Fibroblast of gingiva (primary cell): ENCODE measurements at regions not wholly inside any gene's neighbourhood (a gene's known extent, or its start where the extent isn't known, plus 50 kb on each side); places are given as distances from the start of the nearest gene placed in this dataset.
"Not testable (repeated sequence)": the region's sequence is repeated elsewhere in the genome, so short reads cannot be mapped to it uniquely, and the experiment has no call there.

Experiments
- DNase-seq: peaks from one replicate; pipeline ENCODE4 v3.0.0-alpha.2; 2011; ENCODE audit warnings: low read depth

- not testable (repeated sequence) for DNase-seq
Observed at GRCh38 chr15:32342772-32343199, 60.3 kb downstream of the GOLGA8K start.

DNA sequence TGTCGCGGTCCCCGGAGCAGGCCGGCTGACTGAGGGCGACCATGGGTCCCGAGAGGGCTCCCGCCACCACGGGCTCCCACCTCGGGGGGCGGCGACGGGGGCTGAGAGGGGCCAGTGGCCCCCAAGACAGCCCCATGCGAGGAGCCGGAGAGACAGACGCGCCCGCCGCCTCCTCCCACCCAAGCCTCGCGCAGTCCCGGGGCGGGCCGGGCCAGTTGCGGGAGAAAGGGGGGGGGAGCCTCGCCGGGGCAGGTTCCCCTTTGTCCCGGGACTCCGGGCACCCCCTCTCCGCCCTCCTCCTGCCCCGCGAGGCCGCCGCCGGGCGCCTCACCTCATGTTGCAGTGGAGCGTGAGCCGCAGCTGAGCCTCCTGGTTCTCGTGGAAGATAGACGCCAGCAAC, 60.8 kb downstream of the GOLGA8K start:
- DNase-seq: not testable (repeated sequence)

- DNase-seq: not testable (repeated sequence)
Observed at GRCh38 chr15:32341530-32341929, 61.6 kb downstream of the GOLGA8K start.

GRCh38 chr15:32336804-32337203, 66.3 kb downstream of the GOLGA8K start:
- not testable (repeated sequence) for DNase-seq

DNA sequence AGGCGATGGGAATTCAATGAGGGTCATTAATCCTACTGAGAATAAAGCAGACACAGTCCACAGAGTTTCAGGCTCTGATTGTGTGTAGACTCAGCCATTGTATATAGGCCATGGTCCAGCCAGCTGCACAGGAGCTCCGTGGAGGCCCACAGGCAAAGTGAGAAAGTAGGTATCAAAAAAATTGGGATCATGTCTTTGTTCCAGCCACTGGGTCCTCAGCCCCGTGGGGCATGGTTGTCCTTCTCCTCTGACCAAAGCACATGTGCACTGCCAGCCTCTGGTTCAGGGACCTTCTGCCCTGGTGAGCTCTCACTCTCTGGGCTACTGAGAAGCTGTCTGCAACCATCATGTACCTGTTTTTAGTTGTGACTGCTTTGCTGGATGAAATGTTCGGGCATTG, 79.7 kb downstream of the GOLGA8K start:
- peak; percentile 0 for DNase-seq

DNA sequence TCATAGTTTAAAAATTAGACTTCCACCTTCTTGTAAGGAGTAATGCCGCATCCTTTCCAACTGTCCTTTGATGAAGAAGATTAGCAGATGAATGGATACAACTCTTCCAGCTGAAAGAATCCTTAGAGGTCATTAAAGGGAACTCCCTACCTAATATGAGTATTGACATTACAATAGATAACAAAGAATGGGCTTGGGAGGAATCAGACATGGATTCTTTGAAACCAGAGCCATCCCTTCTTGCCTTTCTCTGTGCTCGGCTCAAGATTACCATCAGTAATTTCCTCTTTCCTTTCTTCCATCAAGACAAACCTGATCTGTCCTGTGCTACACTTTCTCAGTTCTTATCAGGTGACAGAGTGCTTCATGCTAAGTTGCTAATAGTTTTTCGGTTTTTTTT, 83.8 kb downstream of the GOLGA8K start:
- not testable (repeated sequence) for DNase-seq

- DNase-seq: not testable (repeated sequence)
Observed at GRCh38 chr15:32316482-32316881, 86.6 kb downstream of the GOLGA8K start.

DNA sequence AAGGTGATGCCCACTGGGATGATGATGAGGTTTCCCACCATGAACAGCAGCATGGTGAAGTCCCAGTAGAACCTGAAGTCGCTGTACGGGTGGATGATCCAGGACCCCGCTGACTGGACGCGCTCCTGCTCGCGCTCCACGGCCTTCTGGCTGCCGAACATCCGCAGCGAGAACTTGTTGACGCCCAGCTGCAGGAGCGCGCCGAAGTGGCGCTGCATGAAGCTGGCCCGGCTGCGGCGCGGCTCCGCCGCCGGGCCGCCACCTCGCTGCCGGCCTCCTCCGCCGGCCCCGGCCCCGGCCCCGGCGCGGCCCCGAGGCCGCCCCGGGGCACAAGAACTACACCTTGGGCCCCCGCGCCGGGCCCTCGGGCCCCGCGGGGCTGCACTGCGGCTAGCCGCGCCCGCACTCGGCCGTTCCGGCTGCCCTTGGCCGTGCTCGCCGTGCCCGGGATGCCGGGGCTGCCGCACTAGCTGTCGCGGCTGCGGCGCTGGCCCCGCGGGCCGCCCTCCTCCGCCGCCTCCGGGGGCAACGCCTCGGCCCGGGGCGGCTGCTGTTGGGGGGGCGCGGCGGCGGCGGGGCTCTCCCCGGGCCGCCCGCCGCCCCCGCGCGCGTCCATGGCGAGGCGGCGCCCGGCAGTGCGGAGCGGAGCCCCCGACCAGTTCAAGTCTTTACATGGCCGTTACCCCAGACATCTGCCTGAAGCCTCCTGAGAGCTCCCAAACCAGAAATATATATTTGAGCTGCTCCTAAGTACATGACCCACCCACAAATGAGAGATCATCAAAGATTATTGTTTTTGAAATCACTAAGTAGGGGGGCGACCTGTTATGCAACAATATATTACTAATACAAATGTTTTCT, 87.8 kb downstream of the GOLGA8K start:
- DNase-seq: not testable (repeated sequence)

GRCh38 chr15:32313446-32314209, 89.5 kb downstream of the GOLGA8K start:
- DNase-seq: not testable (repeated sequence)

DNA sequence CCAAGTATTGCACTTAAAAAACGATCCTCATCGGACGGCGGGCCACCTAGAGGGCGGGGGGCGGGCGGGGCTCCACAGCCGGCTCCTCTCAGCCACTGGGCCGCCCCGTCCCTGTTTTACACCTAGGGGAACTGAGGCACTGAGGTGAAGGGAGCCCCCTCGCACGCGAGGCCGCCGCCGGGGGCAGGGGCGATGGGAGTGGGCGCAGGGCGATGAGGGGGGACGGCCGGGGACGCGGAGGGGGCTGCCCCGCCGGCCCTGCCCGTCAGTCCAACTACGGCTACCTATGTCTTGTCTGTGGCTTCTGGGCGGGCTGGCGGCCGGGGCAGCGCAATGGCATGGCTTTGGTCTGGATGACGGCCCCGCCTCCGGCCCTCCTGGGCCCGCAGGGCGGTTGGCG, 90.4 kb downstream of the GOLGA8K start:
- DNase-seq: not testable (repeated sequence)

DNA sequence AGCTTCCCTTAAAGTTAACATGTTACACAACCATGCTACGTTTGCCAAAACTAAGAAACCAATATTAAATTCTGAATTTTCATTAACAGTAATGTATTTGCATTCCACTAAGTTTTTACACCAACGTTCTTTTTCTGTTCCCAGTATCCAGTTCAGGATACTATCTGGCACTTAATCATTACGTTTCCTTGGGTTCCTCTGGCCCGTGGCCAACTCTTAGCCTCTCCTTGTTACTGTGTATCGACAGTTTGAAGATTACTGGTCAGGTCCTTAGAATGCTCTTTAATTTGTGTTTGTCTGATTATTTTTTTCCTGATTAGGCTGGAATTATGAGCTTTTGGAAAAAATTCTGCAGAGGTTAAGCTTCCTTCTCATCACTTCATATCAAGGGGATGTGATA, 95.5 kb downstream of the GOLGA8K start:
- not testable (repeated sequence) for DNase-seq

DNA sequence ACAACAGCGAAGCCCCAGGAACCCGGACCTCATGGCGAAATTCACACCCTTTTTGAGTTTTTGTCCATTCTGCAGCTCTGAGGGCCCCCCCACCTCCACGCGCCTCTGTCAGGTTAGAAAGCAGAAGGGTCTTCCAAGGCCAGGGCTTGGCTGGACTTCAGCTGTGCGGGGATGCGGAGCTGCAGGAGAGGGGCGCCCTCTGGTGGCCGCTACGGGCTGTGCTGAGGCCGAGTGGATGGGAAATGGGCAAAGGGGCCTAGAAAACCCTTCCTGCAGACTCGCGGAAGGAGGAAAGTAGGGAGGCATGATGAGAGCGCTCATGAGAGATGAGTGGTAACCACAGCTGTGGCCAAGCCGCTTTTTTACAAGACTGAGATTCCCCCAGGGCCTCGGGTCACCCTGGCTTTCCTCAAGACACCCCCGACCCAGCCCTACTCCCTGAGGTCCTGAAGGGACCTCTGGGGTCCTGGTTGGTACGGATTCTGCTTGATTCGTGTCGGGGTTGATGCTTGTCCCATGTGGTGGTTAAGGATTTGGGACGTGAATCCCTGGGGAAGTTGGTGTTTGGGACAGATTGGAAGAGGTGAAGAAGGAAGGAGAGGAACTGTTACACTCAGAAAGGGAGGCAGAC, 126.8 kb downstream of the GOLGA8K start:
- DNase-seq: not testable (repeated sequence)

DNA sequence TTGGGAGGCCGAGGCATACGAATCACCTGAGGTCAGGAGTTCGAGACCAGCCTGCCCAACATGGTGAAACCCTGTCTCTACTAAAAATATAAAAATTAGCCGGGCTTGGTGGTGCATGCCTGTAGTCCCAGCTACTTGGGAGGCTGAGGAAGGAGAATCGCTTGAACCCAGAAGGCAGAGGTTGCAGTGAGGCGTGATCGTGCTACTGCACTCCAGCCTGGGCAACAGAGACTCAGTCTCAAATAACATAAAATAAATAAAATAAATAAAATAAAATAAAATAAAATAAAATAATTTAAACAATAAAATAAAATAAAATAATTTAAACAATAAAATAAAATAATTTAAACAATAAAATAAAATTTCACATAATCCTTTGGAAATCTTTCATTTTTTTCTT, 149.1 kb downstream of the GOLGA8K start:
- not testable (repeated sequence) for DNase-seq

GRCh38 chr15:32249207-32249606, 153.9 kb downstream of the GOLGA8K start:
- not testable (repeated sequence) for DNase-seq

GRCh38 chr15:32243727-32244126, 159.4 kb downstream of the GOLGA8K start:
- not testable (repeated sequence) for DNase-seq

DNA sequence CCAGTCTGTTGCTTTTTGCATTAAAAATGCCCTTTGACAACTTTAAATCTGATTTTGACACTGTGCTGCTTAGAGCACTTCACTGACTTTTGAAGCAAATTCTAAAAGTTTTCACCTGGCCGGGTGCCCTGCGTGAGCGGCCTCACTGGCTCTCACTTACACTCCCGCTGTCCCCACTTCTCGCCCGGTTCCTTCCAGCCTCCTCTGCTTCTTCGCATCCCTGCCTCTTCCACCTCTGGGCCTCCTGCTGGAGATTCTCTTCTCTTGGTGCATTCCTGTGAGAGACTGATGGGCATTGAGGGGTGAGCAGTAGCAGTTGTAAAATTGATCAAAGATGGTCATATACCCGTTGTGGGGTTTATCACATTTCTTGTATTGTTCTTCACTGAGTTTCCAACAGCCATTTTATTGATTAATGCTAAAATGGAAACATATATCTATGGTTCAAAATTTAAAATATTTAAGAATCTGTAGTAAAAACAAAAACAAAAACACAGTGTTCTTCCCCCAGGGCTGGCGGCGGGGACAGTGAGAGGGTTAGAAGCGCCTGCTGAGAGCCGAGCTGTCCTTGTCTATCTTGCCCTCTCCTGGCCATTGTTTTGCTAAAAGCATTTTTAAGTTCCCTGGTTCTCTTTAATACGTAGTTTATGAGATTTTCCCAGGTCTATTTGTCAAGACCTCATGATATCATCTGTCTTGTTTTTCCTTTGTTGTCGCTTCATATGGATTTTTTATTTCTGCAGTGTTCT, 160.1 kb downstream of the GOLGA8K start:
- DNase-seq: not testable (repeated sequence)

GRCh38 chr15:32227410-32228114, 175.5 kb downstream of the GOLGA8K start:
- DNase-seq: not testable (repeated sequence)

- no peak for DNase-seq
Observed at GRCh38 chr15:32222716-32223115, 180.4 kb downstream of the GOLGA8K start.
